Endothelial cell (in vitro differentiated cells): ENCODE measurements at regions not wholly inside any gene's neighbourhood (a gene's known extent, or its start where the extent isn't known, plus 50 kb on each side); places are given as distances from the start of the nearest gene placed in this dataset.

Source experiments
- DNase-seq: peaks from one replicate; pipeline ENCODE4 v3.0.0; 2021; ENCODE audit warnings: low spot score
- H3K27ac Mint-ChIP-seq: one replicate; pipeline ENCODE4 v1.8.0; 2021; ENCODE audit warnings: mixed read lengths, inconsistent platforms; ENCODE audit not compliant: unreplicated experiment
- H3K27me3 Mint-ChIP-seq: one replicate; pipeline ENCODE4 v1.8.0; 2021; ENCODE audit warnings: mild to moderate bottlenecking, moderate library complexity, mixed read lengths, inconsistent platforms; ENCODE audit not compliant: unreplicated experiment
- H3K36me3 Mint-ChIP-seq: one replicate; pipeline ENCODE4 v1.8.0; 2021; ENCODE audit warnings: mild to moderate bottlenecking, low read depth, mixed read lengths, inconsistent platforms; ENCODE audit not compliant: unreplicated experiment
- H3K4me1 Mint-ChIP-seq: one replicate; pipeline ENCODE4 v1.8.0; 2021; ENCODE audit warnings: mild to moderate bottlenecking, mixed read lengths, inconsistent platforms; ENCODE audit not compliant: unreplicated experiment
- H3K4me3 Mint-ChIP-seq: one replicate; pipeline ENCODE4 v1.8.0; 2021; ENCODE audit warnings: mild to moderate bottlenecking, mixed read lengths, inconsistent platforms; ENCODE audit not compliant: unreplicated experiment
- H3K9me3 Mint-ChIP-seq: one replicate; pipeline ENCODE4 v1.8.0; 2021; ENCODE audit warnings: mixed read lengths, inconsistent platforms; ENCODE audit not compliant: unreplicated experiment
- TF ChIP-seq, protein P1 (sequence below): fragments of 200-600 bp; sonication (generic); IDR thresholded peaks from one replicate; pipeline ENCODE4 v1.5.0; 2021; ENCODE audit warnings: antibody characterized with exemption; ENCODE audit not compliant: unreplicated experiment

DNA sequence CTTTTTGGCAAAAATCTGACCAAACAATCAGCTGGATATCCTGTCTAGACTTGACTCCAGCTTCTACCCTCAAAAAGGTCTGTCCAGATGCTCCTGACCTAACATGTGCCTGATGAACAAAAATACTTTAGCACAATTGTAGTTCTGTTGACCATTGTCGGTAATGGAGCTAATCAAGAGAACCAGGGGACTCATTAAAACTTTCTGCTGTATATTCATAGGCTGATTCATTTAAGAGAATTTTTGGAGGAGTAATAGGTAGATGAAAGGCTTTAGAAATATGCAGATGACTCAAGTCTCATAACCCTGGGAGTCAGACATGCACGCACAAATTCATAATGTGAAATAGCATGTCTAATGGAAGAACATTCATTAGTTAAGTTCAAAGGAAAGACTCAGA, 514.2 kb downstream of the TXNL1 start:
- peaks cover 3% of the 10 kb centered on the region for H3K27me3 Mint-ChIP-seq
- no peaks in the 10 kb centered on the region for H3K4me1 Mint-ChIP-seq
- no peak overlapping the region for H3K4me3 Mint-ChIP-seq
- no peaks in the 10 kb centered on the region for H3K9me3 Mint-ChIP-seq
- H3K36me3 Mint-ChIP-seq: no peaks in the 10 kb centered on the region
- H3K27ac Mint-ChIP-seq: no peak overlapping the region
- TF ChIP-seq, protein P1, sequence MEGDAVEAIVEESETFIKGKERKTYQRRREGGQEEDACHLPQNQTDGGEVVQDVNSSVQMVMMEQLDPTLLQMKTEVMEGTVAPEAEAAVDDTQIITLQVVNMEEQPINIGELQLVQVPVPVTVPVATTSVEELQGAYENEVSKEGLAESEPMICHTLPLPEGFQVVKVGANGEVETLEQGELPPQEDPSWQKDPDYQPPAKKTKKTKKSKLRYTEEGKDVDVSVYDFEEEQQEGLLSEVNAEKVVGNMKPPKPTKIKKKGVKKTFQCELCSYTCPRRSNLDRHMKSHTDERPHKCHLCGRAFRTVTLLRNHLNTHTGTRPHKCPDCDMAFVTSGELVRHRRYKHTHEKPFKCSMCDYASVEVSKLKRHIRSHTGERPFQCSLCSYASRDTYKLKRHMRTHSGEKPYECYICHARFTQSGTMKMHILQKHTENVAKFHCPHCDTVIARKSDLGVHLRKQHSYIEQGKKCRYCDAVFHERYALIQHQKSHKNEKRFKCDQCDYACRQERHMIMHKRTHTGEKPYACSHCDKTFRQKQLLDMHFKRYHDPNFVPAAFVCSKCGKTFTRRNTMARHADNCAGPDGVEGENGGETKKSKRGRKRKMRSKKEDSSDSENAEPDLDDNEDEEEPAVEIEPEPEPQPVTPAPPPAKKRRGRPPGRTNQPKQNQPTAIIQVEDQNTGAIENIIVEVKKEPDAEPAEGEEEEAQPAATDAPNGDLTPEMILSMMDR: no peak
- no peak for DNase-seq

DNA sequence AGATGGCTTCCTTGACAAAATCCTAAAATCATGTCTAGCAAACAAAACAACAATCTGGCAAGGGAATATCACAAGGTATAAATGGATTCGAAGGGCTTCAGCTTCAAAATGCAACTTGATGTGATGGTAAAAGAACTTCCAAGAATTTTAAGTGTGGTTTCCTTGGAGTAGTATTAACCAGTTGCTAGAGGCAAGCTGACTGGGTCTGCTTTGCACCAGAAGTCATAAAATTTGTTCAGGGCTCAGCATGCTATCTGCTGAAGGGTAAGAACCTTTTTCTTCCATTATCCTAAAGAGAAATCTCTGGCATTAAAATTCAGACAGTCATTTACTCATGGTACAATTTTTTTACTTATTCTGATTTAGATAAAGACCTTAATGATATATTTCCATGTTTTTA, 516.7 kb downstream of the TXNL1 start:
- peaks cover 3% of the 10 kb centered on the region for H3K27me3 Mint-ChIP-seq

DNA sequence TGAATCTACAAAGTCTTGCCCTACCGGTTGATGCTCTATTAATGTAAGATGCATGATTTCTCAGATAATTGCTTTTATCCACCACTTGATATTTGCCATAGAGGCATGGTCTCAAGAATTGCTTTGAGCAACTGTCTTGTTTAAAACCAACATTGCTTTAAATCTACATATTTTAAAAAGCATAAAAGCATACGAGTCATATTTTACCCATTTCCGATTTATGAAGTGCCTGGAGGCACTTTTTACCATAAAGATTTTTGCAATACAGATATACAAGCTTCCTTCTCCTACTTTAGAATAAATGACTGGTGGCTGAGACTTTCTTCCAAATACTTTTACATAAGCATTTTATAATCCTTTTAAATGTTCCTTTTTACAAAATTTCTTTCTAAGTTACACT, 517.6 kb downstream of the TXNL1 start:
- DNase-seq: no peak
- no peak overlapping the region for H3K4me3 Mint-ChIP-seq
- peaks cover 3% of the 10 kb centered on the region for H3K27me3 Mint-ChIP-seq
- TF ChIP-seq, protein P1: no peak
- H3K36me3 Mint-ChIP-seq: no peaks in the 10 kb centered on the region
- H3K4me1 Mint-ChIP-seq: peaks cover 14% of the 10 kb centered on the region
- H3K9me3 Mint-ChIP-seq: no peaks in the 10 kb centered on the region
- H3K27ac Mint-ChIP-seq: no peak overlapping the region

More for the DNA sequence above, 516.7 kb downstream of the TXNL1 start:
- Mint-ChIP-seq H3K36me3 (no peaks in the 10 kb centered on the region), H3K4me3 (no peak overlapping the region), H3K4me1 (peaks cover 9% of the 10 kb centered on the region), H3K9me3 (no peaks in the 10 kb centered on the region), H3K27ac (no peak overlapping the region)
- TF ChIP-seq, protein P1: no peak
- no peak for DNase-seq

DNA sequence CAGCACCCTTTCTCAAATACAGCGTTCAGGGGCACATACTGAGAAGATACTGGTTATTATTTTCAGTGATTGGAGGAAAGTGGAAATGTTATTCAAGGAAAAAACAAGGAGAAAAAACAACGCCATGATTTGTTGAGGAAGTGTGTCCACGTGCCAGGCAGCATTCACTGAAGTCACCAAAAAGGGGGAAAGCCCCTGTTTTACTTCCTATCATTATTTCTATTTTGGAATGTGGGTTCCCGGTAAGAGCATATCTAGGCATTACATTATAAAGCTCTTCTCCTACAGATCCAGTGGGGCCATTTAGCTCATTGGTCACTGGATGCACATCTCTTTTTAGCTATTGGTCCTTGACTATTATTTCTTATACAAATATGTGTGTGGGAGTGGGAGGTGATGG, 518.7 kb downstream of the TXNL1 start:
- Mint-ChIP-seq H3K36me3 (no peaks in the 10 kb centered on the region), H3K4me1 (peaks cover 14% of the 10 kb centered on the region), H3K9me3 (no peaks in the 10 kb centered on the region), H3K4me3 (no peak overlapping the region), H3K27ac (no peak overlapping the region), H3K27me3 (no peaks in the 10 kb centered on the region)
- DNase-seq: no peak
- TF ChIP-seq, protein P1: no peak

DNA sequence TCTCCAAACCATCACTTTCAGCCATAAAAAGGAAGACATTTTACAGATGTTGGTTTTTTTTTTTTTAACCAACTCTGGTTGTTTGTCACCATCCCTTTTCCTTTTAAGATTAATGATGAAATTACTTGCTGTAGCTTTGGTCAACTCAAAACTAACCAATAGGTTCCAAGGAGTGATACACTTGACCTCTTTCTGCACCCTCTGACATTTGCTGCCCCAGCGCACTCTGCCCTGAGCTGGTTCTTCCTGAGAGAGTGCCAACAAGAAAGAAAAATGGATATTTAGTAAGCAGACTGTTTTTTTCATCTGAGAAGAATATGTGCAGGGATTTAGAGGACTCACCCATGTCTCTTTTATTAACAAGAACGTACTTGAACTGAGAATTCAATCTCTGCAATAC, 520.0 kb downstream of the TXNL1 start:
- no peak for DNase-seq
- no peaks in the 10 kb centered on the region for H3K9me3 Mint-ChIP-seq
- H3K4me1 Mint-ChIP-seq: peaks cover 16% of the 10 kb centered on the region
- TF ChIP-seq, protein P1: no peak
- no peaks in the 10 kb centered on the region for H3K27me3 Mint-ChIP-seq
- H3K4me3 Mint-ChIP-seq: no peak overlapping the region
- H3K27ac Mint-ChIP-seq: no peak overlapping the region
- H3K36me3 Mint-ChIP-seq: no peaks in the 10 kb centered on the region
